ENCODE measurements at regions not wholly inside any gene's neighbourhood (a gene's known extent, or its start where the extent isn't known, plus 50 kb on each side); places are given as distances from the start of the nearest gene placed in this dataset.

GRCh38 chr5:9858043-9858442 lies 227.9 kb upstream of the TAS2R1 start:
- Histone ChIP-seq H3K9ac (ENCODE audit: control insufficient read depth, extremely low read depth, insufficient read depth, low read length) (no peak overlapping the region), H3K4me1 (ENCODE audit: control insufficient read depth, extremely low read depth, insufficient read depth, low read length) (no peaks in the 10 kb centered on the region), H3K4me3 (ENCODE audit: control insufficient read depth in 2 of 3, extremely low read depth in 1 of 3, insufficient read depth in 2 of 3, low read depth in 1 of 3, low read length in 3 of 3) (no peak overlapping the region), H4K20me1 (ENCODE audit: control insufficient read depth, extremely low read depth, insufficient read depth, low read length) (no peaks in the 10 kb centered on the region), H2AFZ (ENCODE audit: control insufficient read depth, low read length) (no peak overlapping the region), H3K4me2 (ENCODE audit: control insufficient read depth, extremely low read depth, insufficient read depth, low read depth, low read length) (no peak overlapping the region), H3K9me3 (ENCODE audit: control insufficient read depth, low read depth, low read length) (no peaks in the 10 kb centered on the region), H3K27ac (ENCODE audit: control insufficient read depth, insufficient read depth, low read length) (no peak overlapping the region), H3K9me1 (ENCODE audit: control insufficient read depth, extremely low read depth, insufficient read depth, low read length) (no peaks in the 10 kb centered on the region), H3K27me3 (ENCODE audit: control insufficient read depth, extremely low read depth, insufficient read depth, low read length) (no peaks in the 10 kb centered on the region), H3K36me3 (ENCODE audit: control insufficient read depth in 2 of 2, extremely low read depth in 1 of 2, insufficient read depth in 2 of 2, low read length in 2 of 2) (no peaks in the 10 kb centered on the region), H3K79me2 (ENCODE audit: control insufficient read depth, insufficient read depth, low read length) (no peaks in the 10 kb centered on the region)
- DNase-seq (ENCODE audit: low read depth, low spot score): no peak
- FAIRE-seq: no peak
- dilution Hi-C loops (cut with MboI; ENCODE audit: extremely low pct_ligation_motif_present, low sequenced_read_pairs): no loop called here
- no peak for TF ChIP-seq EZH2 (IDR thresholded peaks at IDR 0.05; ENCODE audit: low read length)
- TF ChIP-seq CTCF (optimal IDR thresholded peaks at IDR 0.05 in 1 of 3, IDR thresholded peaks at IDR 0.05 in 1 of 3, conservative IDR thresholded peaks at IDR 0.05 in 1 of 3; ENCODE audit: extremely low read depth in 1 of 3, insufficient read depth in 2 of 3, low read length in 3 of 3): no peak

- H4K20me1 ChIP-seq (ENCODE audit: control insufficient read depth, extremely low read depth, insufficient read depth, low read length): no peaks in the 10 kb centered on the region
- H3K9me1 ChIP-seq (ENCODE audit: control insufficient read depth, extremely low read depth, insufficient read depth, low read length): no peaks in the 10 kb centered on the region
- DNase-seq (ENCODE audit: low read depth, low spot score) (no peak), FAIRE-seq (no peak)
- TF ChIP-seq CTCF (optimal IDR thresholded peaks at IDR 0.05 in 1 of 3, IDR thresholded peaks at IDR 0.05 in 1 of 3, conservative IDR thresholded peaks at IDR 0.05 in 1 of 3; ENCODE audit: extremely low read depth in 1 of 3, insufficient read depth in 2 of 3, low read length in 3 of 3): no peak
- no peak for TF ChIP-seq EZH2 (IDR thresholded peaks at IDR 0.05; ENCODE audit: low read length)
- no peaks in the 10 kb centered on the region for H3K27me3 ChIP-seq (ENCODE audit: control insufficient read depth, extremely low read depth, insufficient read depth, low read length)
- dilution Hi-C loops (cut with MboI; ENCODE audit: extremely low pct_ligation_motif_present, low sequenced_read_pairs): no loop called here
- no peaks in the 10 kb centered on the region for H3K4me1 ChIP-seq (ENCODE audit: control insufficient read depth, extremely low read depth, insufficient read depth, low read length)
- H3K36me3 ChIP-seq (ENCODE audit: control insufficient read depth in 2 of 2, extremely low read depth in 1 of 2, insufficient read depth in 2 of 2, low read length in 2 of 2): no peaks in the 10 kb centered on the region
- H3K27ac ChIP-seq (ENCODE audit: control insufficient read depth, insufficient read depth, low read length): no peak overlapping the region
- H3K79me2 ChIP-seq (ENCODE audit: control insufficient read depth, insufficient read depth, low read length): no peaks in the 10 kb centered on the region
- no peak overlapping the region for H3K4me2 ChIP-seq (ENCODE audit: control insufficient read depth, extremely low read depth, insufficient read depth, low read depth, low read length)
- H2AFZ ChIP-seq (ENCODE audit: control insufficient read depth, low read length): no peak overlapping the region
- no peaks in the 10 kb centered on the region for H3K9me3 ChIP-seq (ENCODE audit: control insufficient read depth, low read depth, low read length)
- no peak overlapping the region for H3K9ac ChIP-seq (ENCODE audit: control insufficient read depth, extremely low read depth, insufficient read depth, low read length)
- no peak overlapping the region for H3K4me3 ChIP-seq (ENCODE audit: control insufficient read depth in 2 of 3, extremely low read depth in 1 of 3, insufficient read depth in 2 of 3, low read depth in 1 of 3, low read length in 3 of 3)
These were observed 223.2 kb upstream of the TAS2R1 start for GRCh38 chr5:9853309-9853708.
